Muscle of leg (tissue), 3 donors: ENCODE measurements at regions not wholly inside any gene's neighbourhood (a gene's known extent, or its start where the extent isn't known, plus 50 kb on each side); places are given as distances from the start of the nearest gene placed in this dataset.
A peak's percentile ranks its signal among the peaks of the same experiment; 100 is the strongest.

ENCODE experiments used
- DNase-seq: peaks from one replicate; pipeline ENCODE4 v3.0.0; 2013
- H3K27ac ChIP-seq: one replicate; pipeline ENCODE4 v1.5.1; 2013; ENCODE audit warnings: mild to moderate bottlenecking, low read length, control low read depth
- H3K27me3 ChIP-seq: one replicate; pipeline ENCODE4 v1.6.1; 2013; ENCODE audit warnings: low read length; ENCODE audit not compliant: control insufficient read depth, insufficient read depth
- H3K36me3 ChIP-seq: one replicate; pipeline ENCODE4 v1.6.1; 2013; ENCODE audit warnings: low read length; ENCODE audit not compliant: control insufficient read depth, insufficient read depth
- H3K4me1 ChIP-seq: one replicate; pipeline ENCODE4 v1.6.1; 2013; ENCODE audit warnings: low read length; ENCODE audit not compliant: control insufficient read depth, insufficient read depth
- H3K4me3 ChIP-seq: one replicate; pipeline ENCODE4 v1.5.1; 2013; ENCODE audit warnings: low read length, control low read depth
- H3K9me3 ChIP-seq: replicated peaks from 2 replicates; pipeline ENCODE4 v1.6.1; 2013; ENCODE audit warnings: low read depth, low read length; ENCODE audit not compliant: control insufficient read depth
- WGBS: methylation state at CpG from one replicate; pipeline ENCODE4 v1.1.5; 2013; ENCODE audit warnings: missing lambda C conversion rate; ENCODE audit not compliant: insufficient coverage; 5-methylcytosine and 5-hydroxymethylcytosine counted together

- Histone ChIP-seq H3K9me3 (no peaks in the 10 kb centered on the region), H3K4me3 (no peak overlapping the region), H3K27ac (no peak overlapping the region), H3K27me3 (no peaks in the 10 kb centered on the region), H3K4me1 (no peaks in the 10 kb centered on the region), H3K36me3 (no peaks in the 10 kb centered on the region)
- no peak for DNase-seq
- no CpG with 5 or more reads among the region's 1 CpG for WGBS
Observed at GRCh38 chr6:155587817-155588216, 132.2 kb upstream of the NOX3 start.

- no peak overlapping the region for H3K4me3 ChIP-seq
- DNase-seq: no peak
- H3K36me3 ChIP-seq: no peaks in the 10 kb centered on the region
- H3K4me1 ChIP-seq: no peaks in the 10 kb centered on the region
- H3K27me3 ChIP-seq: no peaks in the 10 kb centered on the region
- WGBS: no CpG with 5 or more reads among the region's 1 CpG
- H3K27ac ChIP-seq: no peak overlapping the region
- H3K9me3 ChIP-seq: no peaks in the 10 kb centered on the region
Observed at GRCh38 chr6:155586090-155586489, 130.5 kb upstream of the NOX3 start.

- no CpG with 5 or more reads among the region's 3 CpGs for WGBS
Observed at GRCh38 chr6:155584006-155584405, 128.4 kb upstream of the NOX3 start.

GRCh38 chr6:155582016-155582991 is 126.7 kb upstream of the NOX3 start:
- 100% methylated on average over 1 of the region's 9 CpGs for WGBS
- no peaks in the 10 kb centered on the region for H3K36me3 ChIP-seq
- no peaks in the 10 kb centered on the region for H3K27me3 ChIP-seq
- H3K9me3 ChIP-seq: no peaks in the 10 kb centered on the region
- H3K27ac ChIP-seq: no peak overlapping the region
- H3K4me1 ChIP-seq: no peaks in the 10 kb centered on the region
- no peak for DNase-seq
- no peak overlapping the region for H3K4me3 ChIP-seq

More at GRCh38 chr6:155584006-155584405, 128.4 kb upstream of the NOX3 start:
- Histone ChIP-seq H3K27me3 (no peaks in the 10 kb centered on the region), H3K36me3 (no peaks in the 10 kb centered on the region), H3K4me1 (no peaks in the 10 kb centered on the region), H3K9me3 (no peaks in the 10 kb centered on the region), H3K4me3 (no peak overlapping the region), H3K27ac (no peak overlapping the region)
- DNase-seq: no peak

GRCh38 chr6:155580904-155581303 is 125.3 kb upstream of the NOX3 start:
- WGBS: no CpG with 5 or more reads among the region's 2 CpGs
- Histone ChIP-seq H3K27me3 (no peaks in the 10 kb centered on the region), H3K27ac (no peak overlapping the region), H3K36me3 (no peaks in the 10 kb centered on the region), H3K9me3 (no peaks in the 10 kb centered on the region), H3K4me3 (no peak overlapping the region), H3K4me1 (no peaks in the 10 kb centered on the region)
- DNase-seq: peak; percentile 22

GRCh38 chr6:155578251-155578650 is 122.6 kb upstream of the NOX3 start:
- no peaks in the 10 kb centered on the region for H3K4me1 ChIP-seq
- H3K9me3 ChIP-seq: no peaks in the 10 kb centered on the region
- DNase-seq: no peak

GRCh38 chr6:155561966-155562364 is 106.3 kb upstream of the NOX3 start:
- Histone ChIP-seq H3K36me3 (no peaks in the 10 kb centered on the region), H3K27ac (no peak overlapping the region), H3K4me3 (no peak overlapping the region), H3K27me3 (no peaks in the 10 kb centered on the region), H3K9me3 (no peaks in the 10 kb centered on the region), H3K4me1 (no peaks in the 10 kb centered on the region)
- no peak for DNase-seq
- 100% methylated on average over 1 of the region's 4 CpGs for WGBS

More at GRCh38 chr6:155578251-155578650, 122.6 kb upstream of the NOX3 start:
- Histone ChIP-seq H3K27me3 (no peaks in the 10 kb centered on the region), H3K36me3 (no peaks in the 10 kb centered on the region), H3K27ac (no peak overlapping the region), H3K4me3 (no peak overlapping the region)

- Histone ChIP-seq H3K27me3 (no peaks in the 10 kb centered on the region), H3K27ac (no peak overlapping the region), H3K4me3 (no peak overlapping the region), H3K36me3 (no peaks in the 10 kb centered on the region), H3K4me1 (no peaks in the 10 kb centered on the region), H3K9me3 (no peaks in the 10 kb centered on the region)
- peak; percentile 42 for DNase-seq
- WGBS: no CpG with 5 or more reads among the region's 1 CpG
Observed at GRCh38 chr6:155561257-155561965, 105.8 kb upstream of the NOX3 start.

GRCh38 chr6:155549928-155550327 is 94.3 kb upstream of the NOX3 start:
- no peak overlapping the region for H3K4me3 ChIP-seq
- 82% methylated on average over 3 of the region's 4 CpGs for WGBS
- H3K36me3 ChIP-seq: no peaks in the 10 kb centered on the region
- H3K27ac ChIP-seq: no peak overlapping the region
- no peak for DNase-seq
- no peaks in the 10 kb centered on the region for H3K9me3 ChIP-seq
- no peaks in the 10 kb centered on the region for H3K27me3 ChIP-seq
- no peaks in the 10 kb centered on the region for H3K4me1 ChIP-seq

- no peak for DNase-seq
- no CpG with 5 or more reads among the region's 9 CpGs for WGBS
- Histone ChIP-seq H3K9me3 (no peaks in the 10 kb centered on the region), H3K27me3 (no peaks in the 10 kb centered on the region), H3K4me1 (no peaks in the 10 kb centered on the region), H3K27ac (no peak overlapping the region), H3K4me3 (no peak overlapping the region), H3K36me3 (no peaks in the 10 kb centered on the region)
Observed at GRCh38 chr6:155549028-155549798, 93.6 kb upstream of the NOX3 start.
